ENCODE measurements at regions not wholly inside any gene's neighbourhood (a gene's known extent, or its start where the extent isn't known, plus 50 kb on each side); places are given as distances from the start of the nearest gene placed in this dataset.

DNA sequence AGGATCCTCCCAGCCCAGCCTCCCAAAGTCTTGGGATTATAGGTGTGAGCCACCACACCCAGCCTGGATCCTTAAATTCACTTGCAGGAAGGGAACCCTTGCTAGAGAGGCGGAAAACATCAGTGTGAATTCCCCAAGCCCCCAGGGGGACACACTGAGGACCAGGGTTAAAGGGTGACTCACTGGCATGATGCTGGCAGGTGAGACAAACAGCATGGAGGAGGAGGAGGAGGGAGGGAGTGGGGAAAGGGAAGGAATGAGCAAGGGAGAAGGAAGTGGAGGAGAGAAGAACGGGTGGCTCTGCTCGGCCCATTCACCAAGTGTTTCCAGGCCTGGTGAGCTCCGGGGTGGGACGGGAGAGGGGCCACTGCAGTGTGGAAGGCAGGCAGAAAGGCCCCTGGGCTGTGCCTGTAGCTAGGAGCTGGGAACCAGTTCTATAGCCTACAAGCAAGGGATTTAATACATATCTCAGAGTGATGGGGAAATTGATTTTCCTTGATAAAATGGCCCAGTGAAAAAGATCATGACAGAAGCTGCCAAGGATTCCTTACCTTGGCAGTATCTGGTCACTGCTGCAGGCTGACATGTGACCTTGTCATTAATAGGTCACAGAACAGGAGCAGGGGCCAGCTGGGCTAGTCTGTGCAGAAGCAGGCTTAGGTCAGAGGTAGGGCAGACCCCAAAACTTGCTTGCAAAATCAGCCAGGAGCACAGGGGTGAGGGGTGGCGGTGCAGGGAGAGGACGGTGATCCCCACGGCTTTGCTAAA is 370.2 kb downstream of the SHANK2 start:
- Histone ChIP-seq H3F3A (ENCODE audit: insufficient read depth, low read depth) (no peaks in the 10 kb centered on the region), H3K4me3 (no peak overlapping the region), H3K9me3 (ENCODE audit: insufficient read depth, low read depth) (no peaks in the 10 kb centered on the region), H3K4me2 (no peak overlapping the region), H3K4me1 (replicated peaks; ENCODE audit: insufficient read depth) (no peaks in the 10 kb centered on the region), H3K27ac (no peak overlapping the region), H2AFZ (no peak overlapping the region), H3K9me2 (ENCODE audit: insufficient read depth) (no peaks in the 10 kb centered on the region), H3K79me2 (ENCODE audit: low read depth) (no peaks in the 10 kb centered on the region), H3K36me3 (ENCODE audit: low read depth) (no peaks in the 10 kb centered on the region), H3K27me3 (ENCODE audit: insufficient read depth, low read depth) (no peaks in the 10 kb centered on the region), H4K20me1 (ENCODE audit: insufficient read depth) (no peaks in the 10 kb centered on the region)
- ChIA-PET CTCF (no interaction called here), POLR2A (ENCODE audit: unreplicated experiment) (no interaction called here)
- no peak for TF ChIP-seq EZH2 (IDR thresholded peaks at IDR 0.05; ENCODE audit: low read depth)
- TF ChIP-seq, protein P1, sequence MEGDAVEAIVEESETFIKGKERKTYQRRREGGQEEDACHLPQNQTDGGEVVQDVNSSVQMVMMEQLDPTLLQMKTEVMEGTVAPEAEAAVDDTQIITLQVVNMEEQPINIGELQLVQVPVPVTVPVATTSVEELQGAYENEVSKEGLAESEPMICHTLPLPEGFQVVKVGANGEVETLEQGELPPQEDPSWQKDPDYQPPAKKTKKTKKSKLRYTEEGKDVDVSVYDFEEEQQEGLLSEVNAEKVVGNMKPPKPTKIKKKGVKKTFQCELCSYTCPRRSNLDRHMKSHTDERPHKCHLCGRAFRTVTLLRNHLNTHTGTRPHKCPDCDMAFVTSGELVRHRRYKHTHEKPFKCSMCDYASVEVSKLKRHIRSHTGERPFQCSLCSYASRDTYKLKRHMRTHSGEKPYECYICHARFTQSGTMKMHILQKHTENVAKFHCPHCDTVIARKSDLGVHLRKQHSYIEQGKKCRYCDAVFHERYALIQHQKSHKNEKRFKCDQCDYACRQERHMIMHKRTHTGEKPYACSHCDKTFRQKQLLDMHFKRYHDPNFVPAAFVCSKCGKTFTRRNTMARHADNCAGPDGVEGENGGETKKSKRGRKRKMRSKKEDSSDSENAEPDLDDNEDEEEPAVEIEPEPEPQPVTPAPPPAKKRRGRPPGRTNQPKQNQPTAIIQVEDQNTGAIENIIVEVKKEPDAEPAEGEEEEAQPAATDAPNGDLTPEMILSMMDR (conservative IDR thresholded peaks at IDR 0.05): no peak
- DNase-seq: no peak
- intact Hi-C loops (cut with micrococcal nuclease; ENCODE audit: unreplicated experiment): no loop called here
- no TSS peak for BruUV-seq (replicated peaks)

DNA sequence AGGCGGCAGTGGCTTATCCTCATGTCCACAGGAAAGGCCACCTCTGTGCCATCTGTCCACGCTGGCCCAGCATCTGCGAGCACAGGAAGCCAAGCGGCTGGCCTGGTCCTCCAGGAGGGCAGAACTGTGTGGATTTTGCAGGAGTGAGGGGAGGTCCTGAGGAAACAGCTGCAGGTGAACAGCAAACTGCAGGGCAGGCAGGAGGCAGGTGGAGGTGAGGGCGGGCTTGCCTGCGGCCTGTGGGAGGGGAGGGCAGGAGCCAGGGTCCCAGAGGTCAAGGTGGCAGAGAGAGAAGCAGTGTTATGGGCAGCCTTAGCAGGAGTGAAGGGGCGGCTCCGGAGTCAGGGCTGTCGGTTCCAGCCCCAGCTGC is 369.7 kb downstream of the SHANK2 start:
- BruUV-seq (replicated peaks): no TSS peak
- Histone ChIP-seq H3K4me1 (replicated peaks; ENCODE audit: insufficient read depth) (no peaks in the 10 kb centered on the region), H3K4me2 (no peak overlapping the region), H3K79me2 (ENCODE audit: low read depth) (no peaks in the 10 kb centered on the region), H3K9me2 (ENCODE audit: insufficient read depth) (no peaks in the 10 kb centered on the region), H3K4me3 (no peak overlapping the region), H3K27me3 (ENCODE audit: insufficient read depth, low read depth) (no peaks in the 10 kb centered on the region), H3K9me3 (ENCODE audit: insufficient read depth, low read depth) (no peaks in the 10 kb centered on the region), H4K20me1 (ENCODE audit: insufficient read depth) (no peaks in the 10 kb centered on the region), H2AFZ (no peak overlapping the region), H3K36me3 (ENCODE audit: low read depth) (no peaks in the 10 kb centered on the region), H3K27ac (no peak overlapping the region), H3F3A (ENCODE audit: insufficient read depth, low read depth) (no peaks in the 10 kb centered on the region)
- TF ChIP-seq, protein P1 (conservative IDR thresholded peaks at IDR 0.05): no peak
- no peak for TF ChIP-seq EZH2 (IDR thresholded peaks at IDR 0.05; ENCODE audit: low read depth)
- intact Hi-C loops (cut with micrococcal nuclease; ENCODE audit: unreplicated experiment): no loop called here
- POLR2A ChIA-PET (ENCODE audit: unreplicated experiment): no interaction called here
- CTCF ChIA-PET: no interaction called here
- DNase-seq: no peak

DNA sequence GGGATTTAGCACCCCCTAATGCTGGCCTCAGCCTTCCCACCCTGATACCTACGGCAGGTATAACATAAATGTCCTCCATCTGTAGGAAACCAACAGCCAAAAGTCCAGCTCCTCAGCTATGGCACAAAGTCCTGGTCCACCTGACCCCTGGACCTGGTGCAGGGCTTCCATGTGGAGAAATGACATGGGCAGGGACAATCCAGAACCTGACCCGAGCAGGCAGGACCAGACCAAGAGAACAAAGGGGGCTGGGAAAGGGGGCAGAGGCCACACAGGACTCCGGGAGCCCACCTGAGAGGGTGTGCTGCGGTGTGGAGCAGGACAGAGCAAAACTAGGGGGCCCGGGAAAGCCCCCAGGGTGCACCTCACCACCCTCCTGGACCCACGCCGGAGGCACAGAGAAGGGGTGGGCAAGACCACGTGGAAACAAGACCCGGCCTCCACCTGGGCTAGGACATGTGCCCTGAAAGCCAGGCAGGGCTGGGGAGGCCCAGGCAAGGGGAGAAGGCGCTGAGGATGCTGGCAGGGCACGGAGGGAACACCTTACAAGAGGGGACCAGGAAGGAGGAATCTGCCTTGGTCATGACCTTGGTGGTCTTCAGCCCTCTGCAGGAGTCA is 368.9 kb downstream of the SHANK2 start:
- ChIA-PET CTCF (no interaction called here), POLR2A (ENCODE audit: unreplicated experiment) (no interaction called here)
- Histone ChIP-seq H3K27me3 (ENCODE audit: insufficient read depth, low read depth) (no peaks in the 10 kb centered on the region), H3K79me2 (ENCODE audit: low read depth) (no peaks in the 10 kb centered on the region), H4K20me1 (ENCODE audit: insufficient read depth) (no peaks in the 10 kb centered on the region), H3K9me3 (ENCODE audit: insufficient read depth, low read depth) (no peaks in the 10 kb centered on the region), H3K4me2 (no peak overlapping the region), H3F3A (ENCODE audit: insufficient read depth, low read depth) (no peaks in the 10 kb centered on the region), H3K4me3 (no peak overlapping the region), H3K36me3 (ENCODE audit: low read depth) (no peaks in the 10 kb centered on the region), H3K4me1 (replicated peaks; ENCODE audit: insufficient read depth) (no peaks in the 10 kb centered on the region), H3K27ac (no peak overlapping the region), H2AFZ (no peak overlapping the region), H3K9me2 (ENCODE audit: insufficient read depth) (no peaks in the 10 kb centered on the region)
- no peak for DNase-seq
- BruUV-seq (replicated peaks): no TSS peak
- intact Hi-C loops (cut with micrococcal nuclease; ENCODE audit: unreplicated experiment): no loop called here
- TF ChIP-seq, protein P1 (conservative IDR thresholded peaks at IDR 0.05): no peak
- TF ChIP-seq EZH2 (IDR thresholded peaks at IDR 0.05; ENCODE audit: low read depth): no peak
